GM21528 (cell line): ENCODE measurements at regions not wholly inside any gene's neighbourhood (a gene's known extent, or its start where the extent isn't known, plus 50 kb on each side); places are given as distances from the start of the nearest gene placed in this dataset.
"Not testable (repeated sequence)": the region's sequence is repeated elsewhere in the genome, so short reads cannot be mapped to it uniquely, and the experiment has no call there.

Experiments
- ATAC-seq: cut with Tn5 transposase; IDR thresholded peaks from one replicate; pipeline ENCODE4 v1.9.1; 2021; ENCODE audit warnings: mild to moderate bottlenecking, moderate library complexity; ENCODE audit not compliant: unreplicated experiment, low FRiP score

GRCh38 chr18:40160361-40160760, 1794.7 kb upstream of the PIK3C3 start:
- no peak for ATAC-seq

GRCh38 chr18:40159141-40160017, 1795.7 kb upstream of the PIK3C3 start:
- no peak for ATAC-seq

GRCh38 chr18:40157120-40157519, 1797.9 kb upstream of the PIK3C3 start:
- ATAC-seq = no peak

GRCh38 chr18:40152859-40153258, 1802.2 kb upstream of the PIK3C3 start:
- no peak for ATAC-seq

GRCh38 chr18:40148960-40149359, 1806.1 kb upstream of the PIK3C3 start:
- no peak for ATAC-seq

GRCh38 chr18:40133253-40133652, 1821.8 kb upstream of the PIK3C3 start:
- ATAC-seq = no peak

GRCh38 chr18:40132438-40132837, 1822.6 kb upstream of the PIK3C3 start:
- not testable (repeated sequence) for ATAC-seq

- ATAC-seq = no peak
Observed at GRCh38 chr18:40124107-40124506, 1830.9 kb upstream of the PIK3C3 start.

- ATAC-seq = no peak
Observed at GRCh38 chr18:40120796-40121391, 1834.1 kb upstream of the PIK3C3 start.

GRCh38 chr18:40120356-40120755, 1834.7 kb upstream of the PIK3C3 start:
- ATAC-seq = no peak

GRCh38 chr18:40119581-40119980, 1835.5 kb upstream of the PIK3C3 start:
- ATAC-seq = not testable (repeated sequence)

- ATAC-seq = no peak
Observed at GRCh38 chr18:40110455-40110854, 1844.6 kb upstream of the PIK3C3 start.

- ATAC-seq = no peak
Observed at GRCh38 chr18:40109252-40110049, 1845.6 kb upstream of the PIK3C3 start.

GRCh38 chr18:40108596-40108995, 1846.4 kb upstream of the PIK3C3 start:
- ATAC-seq = no peak

- ATAC-seq = no peak
Observed at GRCh38 chr18:40102903-40103302, 1852.1 kb upstream of the PIK3C3 start.

GRCh38 chr18:40099641-40100040, 1855.4 kb upstream of the PIK3C3 start:
- no peak for ATAC-seq

GRCh38 chr18:40096675-40097074, 1858.4 kb upstream of the PIK3C3 start:
- ATAC-seq = no peak

- ATAC-seq = no peak
Observed at GRCh38 chr18:40094441-40094840, 1860.6 kb upstream of the PIK3C3 start.

GRCh38 chr18:40088130-40088529, 1866.9 kb upstream of the PIK3C3 start:
- ATAC-seq = no peak

GRCh38 chr18:40079786-40080185, 1875.2 kb upstream of the PIK3C3 start:
- no peak for ATAC-seq

- no peak for ATAC-seq
Observed at GRCh38 chr18:40075616-40076015, 1879.4 kb upstream of the PIK3C3 start.
